ENCODE measurements at regions not wholly inside any gene's neighbourhood (a gene's known extent, or its start where the extent isn't known, plus 50 kb on each side); places are given as distances from the start of the nearest gene placed in this dataset.

DNA sequence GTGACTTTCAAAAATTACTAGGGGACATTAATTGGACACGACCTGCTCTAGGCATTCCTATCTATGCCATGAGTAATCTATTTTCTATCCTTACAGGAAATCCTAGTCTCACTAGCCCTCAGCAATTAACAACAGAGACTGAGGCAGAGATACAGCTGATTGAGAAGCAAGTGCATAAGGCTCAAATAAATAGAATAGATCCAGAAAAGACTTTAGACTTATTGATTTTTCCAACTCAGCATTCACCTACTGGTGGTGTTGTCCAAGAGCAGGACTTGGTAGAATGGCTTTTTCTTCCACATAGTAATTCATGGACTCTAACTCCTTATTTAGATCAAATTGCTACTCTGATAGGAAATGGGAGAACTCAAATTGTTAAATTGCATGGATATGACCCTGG is 148.0 kb downstream of the ZNF33B start:
- H3K4me2 ChIP-seq (ENCODE audit: insufficient read depth, low read length), result no peak overlapping the region
- H3K4me3 ChIP-seq, result no peak overlapping the region
- intact Hi-C loops (cut with micrococcal nuclease), result no loop called here
- in situ Hi-C loops (cut with MboI), result no loop called here
- DNase-seq (ENCODE audit: extremely low read depth in 1 of 4, low spot score in 3 of 4), result no peak
- H3K4me1 ChIP-seq (replicated peaks in 1 of 2; ENCODE audit: control insufficient read depth in 2 of 2, insufficient read depth in 2 of 2, low read length in 2 of 2), result no peaks in the 10 kb centered on the region
- no peaks in the 10 kb centered on the region for H4K20me1 ChIP-seq (replicated peaks; ENCODE audit: control insufficient read depth, insufficient read depth, low read length)
- no peak overlapping the region for H3K9ac ChIP-seq (ENCODE audit: insufficient read depth in 1 of 2, low read depth in 2 of 2, low read length in 2 of 2)
- no peak overlapping the region for H2AFZ ChIP-seq (ENCODE audit: low read depth, low read length)
- no peak for TF ChIP-seq NCOA1 (IDR thresholded peaks at IDR 0.05; ENCODE audit: low read depth)
- TF ChIP-seq MECOM (CRISPR knock-in tag; IDR thresholded peaks at IDR 0.05), result no peak
- no peak for TF ChIP-seq SUPT5H (IDR thresholded peaks at IDR 0.05)
- no peak for TF ChIP-seq JUND (IDR thresholded peaks at IDR 0.05; ENCODE audit: borderline replicate concordance, low read depth, low read length)
- no peak for TF ChIP-seq JUND (tag; IDR thresholded peaks at IDR 0.05; ENCODE audit: borderline replicate concordance, low read depth, low read length)
- TF ChIP-seq SAP30 (IDR thresholded peaks at IDR 0.05; ENCODE audit: borderline replicate concordance, insufficient read depth, low read depth, low read length, poor library complexity, severe bottlenecking), result no peak
- TF ChIP-seq, protein P1, sequence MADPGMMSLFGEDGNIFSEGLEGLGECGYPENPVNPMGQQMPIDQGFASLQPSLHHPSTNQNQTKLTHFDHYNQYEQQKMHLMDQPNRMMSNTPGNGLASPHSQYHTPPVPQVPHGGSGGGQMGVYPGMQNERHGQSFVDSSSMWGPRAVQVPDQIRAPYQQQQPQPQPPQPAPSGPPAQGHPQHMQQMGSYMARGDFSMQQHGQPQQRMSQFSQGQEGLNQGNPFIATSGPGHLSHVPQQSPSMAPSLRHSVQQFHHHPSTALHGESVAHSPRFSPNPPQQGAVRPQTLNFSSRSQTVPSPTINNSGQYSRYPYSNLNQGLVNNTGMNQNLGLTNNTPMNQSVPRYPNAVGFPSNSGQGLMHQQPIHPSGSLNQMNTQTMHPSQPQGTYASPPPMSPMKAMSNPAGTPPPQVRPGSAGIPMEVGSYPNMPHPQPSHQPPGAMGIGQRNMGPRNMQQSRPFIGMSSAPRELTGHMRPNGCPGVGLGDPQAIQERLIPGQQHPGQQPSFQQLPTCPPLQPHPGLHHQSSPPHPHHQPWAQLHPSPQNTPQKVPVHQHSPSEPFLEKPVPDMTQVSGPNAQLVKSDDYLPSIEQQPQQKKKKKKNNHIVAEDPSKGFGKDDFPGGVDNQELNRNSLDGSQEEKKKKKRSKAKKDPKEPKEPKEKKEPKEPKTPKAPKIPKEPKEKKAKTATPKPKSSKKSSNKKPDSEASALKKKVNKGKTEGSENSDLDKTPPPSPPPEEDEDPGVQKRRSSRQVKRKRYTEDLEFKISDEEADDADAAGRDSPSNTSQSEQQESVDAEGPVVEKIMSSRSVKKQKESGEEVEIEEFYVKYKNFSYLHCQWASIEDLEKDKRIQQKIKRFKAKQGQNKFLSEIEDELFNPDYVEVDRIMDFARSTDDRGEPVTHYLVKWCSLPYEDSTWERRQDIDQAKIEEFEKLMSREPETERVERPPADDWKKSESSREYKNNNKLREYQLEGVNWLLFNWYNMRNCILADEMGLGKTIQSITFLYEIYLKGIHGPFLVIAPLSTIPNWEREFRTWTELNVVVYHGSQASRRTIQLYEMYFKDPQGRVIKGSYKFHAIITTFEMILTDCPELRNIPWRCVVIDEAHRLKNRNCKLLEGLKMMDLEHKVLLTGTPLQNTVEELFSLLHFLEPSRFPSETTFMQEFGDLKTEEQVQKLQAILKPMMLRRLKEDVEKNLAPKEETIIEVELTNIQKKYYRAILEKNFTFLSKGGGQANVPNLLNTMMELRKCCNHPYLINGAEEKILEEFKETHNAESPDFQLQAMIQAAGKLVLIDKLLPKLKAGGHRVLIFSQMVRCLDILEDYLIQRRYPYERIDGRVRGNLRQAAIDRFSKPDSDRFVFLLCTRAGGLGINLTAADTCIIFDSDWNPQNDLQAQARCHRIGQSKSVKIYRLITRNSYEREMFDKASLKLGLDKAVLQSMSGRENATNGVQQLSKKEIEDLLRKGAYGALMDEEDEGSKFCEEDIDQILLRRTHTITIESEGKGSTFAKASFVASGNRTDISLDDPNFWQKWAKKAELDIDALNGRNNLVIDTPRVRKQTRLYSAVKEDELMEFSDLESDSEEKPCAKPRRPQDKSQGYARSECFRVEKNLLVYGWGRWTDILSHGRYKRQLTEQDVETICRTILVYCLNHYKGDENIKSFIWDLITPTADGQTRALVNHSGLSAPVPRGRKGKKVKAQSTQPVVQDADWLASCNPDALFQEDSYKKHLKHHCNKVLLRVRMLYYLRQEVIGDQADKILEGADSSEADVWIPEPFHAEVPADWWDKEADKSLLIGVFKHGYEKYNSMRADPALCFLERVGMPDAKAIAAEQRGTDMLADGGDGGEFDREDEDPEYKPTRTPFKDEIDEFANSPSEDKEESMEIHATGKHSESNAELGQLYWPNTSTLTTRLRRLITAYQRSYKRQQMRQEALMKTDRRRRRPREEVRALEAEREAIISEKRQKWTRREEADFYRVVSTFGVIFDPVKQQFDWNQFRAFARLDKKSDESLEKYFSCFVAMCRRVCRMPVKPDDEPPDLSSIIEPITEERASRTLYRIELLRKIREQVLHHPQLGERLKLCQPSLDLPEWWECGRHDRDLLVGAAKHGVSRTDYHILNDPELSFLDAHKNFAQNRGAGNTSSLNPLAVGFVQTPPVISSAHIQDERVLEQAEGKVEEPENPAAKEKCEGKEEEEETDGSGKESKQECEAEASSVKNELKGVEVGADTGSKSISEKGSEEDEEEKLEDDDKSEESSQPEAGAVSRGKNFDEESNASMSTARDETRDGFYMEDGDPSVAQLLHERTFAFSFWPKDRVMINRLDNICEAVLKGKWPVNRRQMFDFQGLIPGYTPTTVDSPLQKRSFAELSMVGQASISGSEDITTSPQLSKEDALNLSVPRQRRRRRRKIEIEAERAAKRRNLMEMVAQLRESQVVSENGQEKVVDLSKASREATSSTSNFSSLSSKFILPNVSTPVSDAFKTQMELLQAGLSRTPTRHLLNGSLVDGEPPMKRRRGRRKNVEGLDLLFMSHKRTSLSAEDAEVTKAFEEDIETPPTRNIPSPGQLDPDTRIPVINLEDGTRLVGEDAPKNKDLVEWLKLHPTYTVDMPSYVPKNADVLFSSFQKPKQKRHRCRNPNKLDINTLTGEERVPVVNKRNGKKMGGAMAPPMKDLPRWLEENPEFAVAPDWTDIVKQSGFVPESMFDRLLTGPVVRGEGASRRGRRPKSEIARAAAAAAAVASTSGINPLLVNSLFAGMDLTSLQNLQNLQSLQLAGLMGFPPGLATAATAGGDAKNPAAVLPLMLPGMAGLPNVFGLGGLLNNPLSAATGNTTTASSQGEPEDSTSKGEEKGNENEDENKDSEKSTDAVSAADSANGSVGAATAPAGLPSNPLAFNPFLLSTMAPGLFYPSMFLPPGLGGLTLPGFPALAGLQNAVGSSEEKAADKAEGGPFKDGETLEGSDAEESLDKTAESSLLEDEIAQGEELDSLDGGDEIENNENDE (IDR thresholded peaks at IDR 0.05; ENCODE audit: low read depth, low read length), result no peak
- no peak for TF ChIP-seq ZNF77 (CRISPR knock-in tag; IDR thresholded peaks at IDR 0.05)
- no peak for TF ChIP-seq STAG1 (CRISPR knock-in tag; IDR thresholded peaks at IDR 0.05; ENCODE audit: borderline replicate concordance)
- TF ChIP-seq MEIS2 (IDR thresholded peaks at IDR 0.05; ENCODE audit: partially characterized antibody), result no peak
- TF ChIP-seq SMARCA5 (IDR thresholded peaks at IDR 0.05), result no peak
- TF ChIP-seq SMARCA4 (IDR thresholded peaks at IDR 0.05), result no peak
- TF ChIP-seq EZH2 (IDR thresholded peaks at IDR 0.05; ENCODE audit: borderline replicate concordance, low read depth, low read length), result no peak
- no peaks in the 10 kb centered on the region for H3K9me3 ChIP-seq (replicated peaks; ENCODE audit: control insufficient read depth, insufficient read depth, low read depth, low read length)
- WGBS (ENCODE audit: insufficient coverage, low coverage, missing lambda C conversion rate), result 0% methylated on average over 1 of the region's 1 CpG
- ATAC-seq, result no peak
- POLR2A ChIA-PET, result no interaction called here
- BruUV-seq (replicated peaks), result no TSS peak
- no peaks in the 10 kb centered on the region for H3K36me3 ChIP-seq (ENCODE audit: control insufficient read depth, insufficient read depth, low read length)
- no peaks in the 10 kb centered on the region for H3K9me1 ChIP-seq (ENCODE audit: control insufficient read depth, insufficient read depth, low read length)
- H3K27me3 ChIP-seq (ENCODE audit: control insufficient read depth in 2 of 2, insufficient read depth in 2 of 2, low read length in 2 of 2), result no peaks in the 10 kb centered on the region
- no peak overlapping the region for H3K27ac ChIP-seq (ENCODE audit: extremely low read depth, low read depth, low read length)
- CTCF ChIA-PET (ENCODE audit: low intra/inter-chr PET ratio), result no interaction called here
- no peaks in the 10 kb centered on the region for H3K79me2 ChIP-seq (ENCODE audit: control insufficient read depth, insufficient read depth, low read length)
- FAIRE-seq, result no peak

All from K562 (cell line).